OCI-LY7 (cell line): ENCODE measurements at regions not wholly inside any gene's neighbourhood (a gene's known extent, or its start where the extent isn't known, plus 50 kb on each side); places are given as distances from the start of the nearest gene placed in this dataset.

Experiments
- CTCF ChIP-seq: fragments of 200-600 bp; sonication (generic); conservative IDR thresholded peaks from 2 replicates; pipeline ENCODE4 v1.5.1; 2014; ENCODE audit warnings: mild to moderate bottlenecking, antibody characterized with exemption, low read length, moderate library complexity, mixed read lengths
- EZH2phosphoT487 ChIP-seq: fragments of 200-600 bp; sonication (generic); IDR thresholded peaks from 2 replicates; pipeline ENCODE4 v1.6.1; 2018; ENCODE audit warnings: low read depth, borderline replicate concordance, mild to moderate bottlenecking, mixed run types, antibody characterized with exemption, low read length, moderate library complexity, mixed read lengths

- no peak for TF ChIP-seq CTCF
- no peak for TF ChIP-seq EZH2phosphoT487
Observed at GRCh38 chr5:142438573-142438972, 113.8 kb upstream of the SPRY4 start.
